ENCODE measurements at regions not wholly inside any gene's neighbourhood (a gene's known extent, or its start where the extent isn't known, plus 50 kb on each side); places are given as distances from the start of the nearest gene placed in this dataset.

DNA sequence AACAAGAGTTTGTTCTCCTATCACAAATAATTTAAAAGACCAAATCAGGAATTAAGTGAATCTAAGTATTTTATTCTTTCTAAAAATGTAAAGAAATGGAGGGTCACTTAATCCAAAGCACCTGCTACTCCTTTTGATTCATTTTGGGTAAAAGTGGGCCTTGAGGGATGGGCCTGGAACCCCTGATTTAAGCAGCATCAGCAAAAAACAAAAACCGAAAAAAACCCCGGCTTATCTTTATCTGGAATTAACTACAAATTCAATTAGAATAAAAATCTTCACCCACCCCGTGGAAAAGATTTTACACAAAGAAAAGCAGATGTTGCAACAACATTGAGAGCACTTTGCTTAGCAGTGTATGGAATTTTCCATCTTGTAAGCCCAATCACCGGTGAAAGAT is 1018.2 kb downstream of the MCTP2 start:
- Histone ChIP-seq H4K91ac (ENCODE audit: low read depth, low read length) (no peak overlapping the region), H3K36me3 (ENCODE audit: control insufficient read depth in 1 of 2, insufficient read depth in 2 of 2, low read length in 2 of 2) (no peaks in the 10 kb centered on the region), H3K27ac (ENCODE audit: low read depth, low read length) (no peak overlapping the region), H3K79me2 (ENCODE audit: control insufficient read depth, insufficient read depth, low read length, poor library complexity) (no peaks in the 10 kb centered on the region), H3K9me3 (ENCODE audit: insufficient read depth, low read depth, low read length) (no peaks in the 10 kb centered on the region), H2BK120ac (ENCODE audit: insufficient read depth, low read length, poor library complexity) (no peak overlapping the region), H3K79me1 (ENCODE audit: low read length) (peaks cover 3% of the 10 kb centered on the region), H2BK12ac (ENCODE audit: low read length) (no peak overlapping the region), H2BK5ac (ENCODE audit: low read depth, low read length, poor library complexity) (no peak overlapping the region), H2AK5ac (ENCODE audit: low read length) (no peak overlapping the region), H3K14ac (ENCODE audit: low read length) (no peak overlapping the region), H4K12ac (ENCODE audit: low read depth, low read length) (no peak overlapping the region), H4K8ac (ENCODE audit: low read depth, low read length) (no peak overlapping the region), H3K18ac (ENCODE audit: low read length) (no peak overlapping the region), H3K4ac (ENCODE audit: low read depth, low read length) (no peak overlapping the region), H3K4me3 (ENCODE audit: low read depth, low read length) (no peak overlapping the region), H3K4me2 (ENCODE audit: low read length) (no peak overlapping the region), H3K27me3 (ENCODE audit: insufficient read depth, low read length) (no peaks in the 10 kb centered on the region), H3K4me1 (ENCODE audit: control insufficient read depth in 1 of 2, insufficient read depth in 2 of 2, low read length in 2 of 2) (no peaks in the 10 kb centered on the region), H3K9ac (ENCODE audit: low read length) (no peak overlapping the region), H3K23ac (ENCODE audit: low read length) (no peak overlapping the region), H2AFZ (ENCODE audit: insufficient read depth, low read length, poor library complexity) (no peak overlapping the region)
- WGBS (ENCODE audit: extremely low coverage, insufficient coverage, insufficient read length): no CpG with 5 or more reads among the region's 4 CpGs
- no peak for DNase-seq

DNA sequence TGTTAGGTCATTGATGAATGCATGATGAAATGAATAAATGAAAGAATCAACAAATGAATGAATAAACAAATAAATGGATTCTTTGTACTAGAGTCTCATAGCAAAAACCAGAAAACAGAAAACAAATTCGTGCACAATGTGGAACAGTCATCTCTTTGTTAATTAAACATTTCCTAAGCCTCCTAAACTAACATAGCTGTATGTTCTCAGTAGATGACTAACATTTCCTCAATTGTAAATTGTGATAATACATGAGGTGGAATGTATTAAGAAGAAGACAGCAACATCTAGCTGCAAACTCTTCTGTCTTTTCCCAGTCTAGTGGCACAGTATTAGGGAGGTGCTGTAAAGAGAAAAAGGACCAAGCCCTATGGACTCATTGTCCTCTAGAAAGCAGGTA is 1021.0 kb downstream of the MCTP2 start:
- H3K4me3 ChIP-seq (ENCODE audit: low read depth, low read length): no peak overlapping the region
- H3K79me1 ChIP-seq (ENCODE audit: low read length): peaks cover 3% of the 10 kb centered on the region
- no peak overlapping the region for H4K8ac ChIP-seq (ENCODE audit: low read depth, low read length)
- no peaks in the 10 kb centered on the region for H3K4me1 ChIP-seq (ENCODE audit: control insufficient read depth in 1 of 2, insufficient read depth in 2 of 2, low read length in 2 of 2)
- H3K27me3 ChIP-seq (ENCODE audit: insufficient read depth, low read length): no peaks in the 10 kb centered on the region
- no peak overlapping the region for H3K9ac ChIP-seq (ENCODE audit: low read length)
- H3K36me3 ChIP-seq (ENCODE audit: control insufficient read depth in 1 of 2, insufficient read depth in 2 of 2, low read length in 2 of 2): no peaks in the 10 kb centered on the region
- H3K4me2 ChIP-seq (ENCODE audit: low read length): no peak overlapping the region
- no peak overlapping the region for H4K12ac ChIP-seq (ENCODE audit: low read depth, low read length)
- no peak overlapping the region for H2BK12ac ChIP-seq (ENCODE audit: low read length)
- DNase-seq: no peak
- no peak overlapping the region for H2AFZ ChIP-seq (ENCODE audit: insufficient read depth, low read length, poor library complexity)
- H4K91ac ChIP-seq (ENCODE audit: low read depth, low read length): no peak overlapping the region
- H3K4ac ChIP-seq (ENCODE audit: low read depth, low read length): no peak overlapping the region
- H3K14ac ChIP-seq (ENCODE audit: low read length): no peak overlapping the region
- H3K79me2 ChIP-seq (ENCODE audit: control insufficient read depth, insufficient read depth, low read length, poor library complexity): no peaks in the 10 kb centered on the region
- no CpG with 5 or more reads among the region's 1 CpG for WGBS (ENCODE audit: extremely low coverage, insufficient coverage, insufficient read length)
- no peak overlapping the region for H3K18ac ChIP-seq (ENCODE audit: low read length)
- no peak overlapping the region for H2AK5ac ChIP-seq (ENCODE audit: low read length)
- no peak overlapping the region for H2BK120ac ChIP-seq (ENCODE audit: insufficient read depth, low read length, poor library complexity)
- no peak overlapping the region for H3K27ac ChIP-seq (ENCODE audit: low read depth, low read length)
- H3K23ac ChIP-seq (ENCODE audit: low read length): no peak overlapping the region
- H3K9me3 ChIP-seq (ENCODE audit: insufficient read depth, low read depth, low read length): no peaks in the 10 kb centered on the region
- no peak overlapping the region for H2BK5ac ChIP-seq (ENCODE audit: low read depth, low read length, poor library complexity)

DNA sequence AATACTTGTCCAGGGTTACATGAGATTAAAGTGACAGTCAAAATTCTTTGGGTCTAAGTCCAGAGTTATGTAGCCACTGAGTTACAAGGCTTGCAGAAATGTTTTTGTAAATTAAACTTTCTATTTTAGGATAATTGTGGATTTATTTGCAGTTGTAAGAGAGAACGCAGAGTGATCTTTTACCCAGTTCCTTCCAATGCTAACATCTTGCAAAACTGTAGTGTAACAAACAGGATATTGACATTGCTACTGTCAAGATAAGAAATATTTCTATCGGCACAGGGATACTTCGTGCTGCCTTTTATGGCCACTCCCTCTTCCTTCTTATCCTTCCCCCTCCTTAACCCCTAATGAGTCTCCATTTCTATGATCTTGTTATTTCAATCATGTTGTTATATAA is 1022.9 kb downstream of the MCTP2 start:
- Histone ChIP-seq H3K23ac (ENCODE audit: low read length) (no peak overlapping the region), H4K8ac (ENCODE audit: low read depth, low read length) (no peak overlapping the region), H4K91ac (ENCODE audit: low read depth, low read length) (no peak overlapping the region), H3K9me3 (ENCODE audit: insufficient read depth, low read depth, low read length) (no peaks in the 10 kb centered on the region), H3K4ac (ENCODE audit: low read depth, low read length) (no peak overlapping the region), H3K79me2 (ENCODE audit: control insufficient read depth, insufficient read depth, low read length, poor library complexity) (no peaks in the 10 kb centered on the region), H3K4me1 (ENCODE audit: control insufficient read depth in 1 of 2, insufficient read depth in 2 of 2, low read length in 2 of 2) (no peaks in the 10 kb centered on the region), H2BK12ac (ENCODE audit: low read length) (no peak overlapping the region), H2BK5ac (ENCODE audit: low read depth, low read length, poor library complexity) (no peak overlapping the region), H2AK5ac (ENCODE audit: low read length) (no peak overlapping the region), H4K12ac (ENCODE audit: low read depth, low read length) (no peak overlapping the region), H3K79me1 (ENCODE audit: low read length) (no peaks in the 10 kb centered on the region), H3K4me3 (ENCODE audit: low read depth, low read length) (no peak overlapping the region), H3K4me2 (ENCODE audit: low read length) (no peak overlapping the region), H3K27me3 (ENCODE audit: insufficient read depth, low read length) (no peaks in the 10 kb centered on the region), H3K14ac (ENCODE audit: low read length) (no peak overlapping the region), H3K18ac (ENCODE audit: low read length) (no peak overlapping the region), H2AFZ (ENCODE audit: insufficient read depth, low read length, poor library complexity) (no peak overlapping the region), H3K36me3 (ENCODE audit: control insufficient read depth in 1 of 2, insufficient read depth in 2 of 2, low read length in 2 of 2) (no peaks in the 10 kb centered on the region), H2BK120ac (ENCODE audit: insufficient read depth, low read length, poor library complexity) (no peak overlapping the region), H3K27ac (ENCODE audit: low read depth, low read length) (no peak overlapping the region), H3K9ac (ENCODE audit: low read length) (no peak overlapping the region)
- DNase-seq: no peak
- whole genome bisulfite sequencing (ENCODE audit: extremely low coverage, insufficient coverage, insufficient read length): no CpG with 5 or more reads among the region's 3 CpGs

DNA sequence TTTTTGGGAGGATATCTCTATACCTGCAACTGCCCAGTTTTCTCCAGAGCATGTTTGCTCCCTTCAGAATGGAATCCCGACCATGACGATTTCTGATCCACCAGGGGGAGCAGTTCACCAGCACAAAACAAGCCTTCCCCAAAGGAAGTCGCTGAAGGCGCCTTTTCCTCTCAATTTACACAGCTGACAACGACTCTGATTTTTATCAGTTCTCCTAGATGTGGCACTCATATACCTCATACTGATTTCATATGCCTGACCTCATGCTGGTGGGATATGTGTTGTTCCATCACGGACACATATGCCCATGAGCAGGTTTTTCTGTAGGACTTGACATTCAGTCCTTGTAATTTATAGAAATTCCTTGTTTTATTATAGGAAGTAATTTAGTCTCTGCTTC is 1028.2 kb downstream of the MCTP2 start:
- H3K27me3 ChIP-seq (ENCODE audit: insufficient read depth, low read length): no peaks in the 10 kb centered on the region
- no peak overlapping the region for H2BK120ac ChIP-seq (ENCODE audit: insufficient read depth, low read length, poor library complexity)
- H2AFZ ChIP-seq (ENCODE audit: insufficient read depth, low read length, poor library complexity): no peak overlapping the region
- WGBS (ENCODE audit: extremely low coverage, insufficient coverage, insufficient read length): no CpG with 5 or more reads among the region's 6 CpGs
- peak; percentile 48 to 84 for DNase-seq
- H3K27ac ChIP-seq (ENCODE audit: low read depth, low read length): no peak overlapping the region
- H3K79me1 ChIP-seq (ENCODE audit: low read length): no peaks in the 10 kb centered on the region
- no peak overlapping the region for H4K91ac ChIP-seq (ENCODE audit: low read depth, low read length)
- no peak overlapping the region for H2BK5ac ChIP-seq (ENCODE audit: low read depth, low read length, poor library complexity)
- H4K12ac ChIP-seq (ENCODE audit: low read depth, low read length): no peak overlapping the region
- no peak overlapping the region for H3K23ac ChIP-seq (ENCODE audit: low read length)
- no peak overlapping the region for H3K18ac ChIP-seq (ENCODE audit: low read length)
- H3K14ac ChIP-seq (ENCODE audit: low read length): no peak overlapping the region
- H3K4ac ChIP-seq (ENCODE audit: low read depth, low read length): no peak overlapping the region
- H3K9ac ChIP-seq (ENCODE audit: low read length): no peak overlapping the region
- H2BK12ac ChIP-seq (ENCODE audit: low read length): no peak overlapping the region
- H3K4me2 ChIP-seq (ENCODE audit: low read length): no peak overlapping the region
- peaks cover 6% of the 10 kb centered on the region in 2 experiments for H3K4me1 ChIP-seq (ENCODE audit: control insufficient read depth in 1 of 2, insufficient read depth in 2 of 2, low read length in 2 of 2)
- no peak overlapping the region for H2AK5ac ChIP-seq (ENCODE audit: low read length)
- no peaks in the 10 kb centered on the region for H3K79me2 ChIP-seq (ENCODE audit: control insufficient read depth, insufficient read depth, low read length, poor library complexity)
- no peak overlapping the region for H3K4me3 ChIP-seq (ENCODE audit: low read depth, low read length)
- H3K36me3 ChIP-seq (ENCODE audit: control insufficient read depth in 1 of 2, insufficient read depth in 2 of 2, low read length in 2 of 2): no peaks in the 10 kb centered on the region
- no peaks in the 10 kb centered on the region for H3K9me3 ChIP-seq (ENCODE audit: insufficient read depth, low read depth, low read length)
- H4K8ac ChIP-seq (ENCODE audit: low read depth, low read length): no peak overlapping the region

All from trophoblast cell (in vitro differentiated cells and primary cell).